GM23338 (cell line): ENCODE measurements at regions not wholly inside any gene's neighbourhood (a gene's known extent, or its start where the extent isn't known, plus 50 kb on each side); places are given as distances from the start of the nearest gene placed in this dataset.

Experiments
- ATAC-seq: fragments of 200-7000 bp; cut with Tn5 transposase; 3 replicates; pipeline ENCODE4 v1.9.1; 2020
- DNase-seq: peaks from one replicate; pipeline ENCODE4 v3.0.0-alpha.2; 2015; ENCODE audit warnings: low spot score
- H2AFZ ChIP-seq: fragments of 200-600 bp; sonication (generic); 2 replicates; pipeline ENCODE4 v1.8.0; 2016; ENCODE audit warnings: antibody characterized with exemption, mild to moderate bottlenecking, moderate library complexity
- H3F3A ChIP-seq: fragments of 200-600 bp; sonication (generic); replicated peaks from 2 replicates; pipeline ENCODE4 v1.8.0; 2017; ENCODE audit warnings: antibody characterized with exemption, mixed run types, low read depth
- H3K27ac ChIP-seq: fragments of 200-600 bp; sonication (generic); 2 replicates; pipeline ENCODE4 v1.6.1; 2016; ENCODE audit warnings: low read depth
- H3K27me3 ChIP-seq: fragments of 200-600 bp; sonication (generic); 2 replicates; pipeline ENCODE4 v1.8.0; 2016; ENCODE audit warnings: mild to moderate bottlenecking, mixed run types, moderate library complexity; ENCODE audit not compliant: insufficient read depth
- H3K36me3 ChIP-seq: fragments of 200-600 bp; sonication (generic); 2 replicates; pipeline ENCODE4 v1.8.0; 2016; ENCODE audit warnings: mild to moderate bottlenecking; ENCODE audit not compliant: insufficient read depth
- H3K4me1 ChIP-seq: fragments of 200-600 bp; sonication (generic); 2 replicates; pipeline ENCODE4 v1.8.0; 2016; ENCODE audit warnings: mild to moderate bottlenecking, moderate library complexity; ENCODE audit not compliant: insufficient read depth
- H3K4me2 ChIP-seq: fragments of 200-600 bp; sonication (generic); 2 replicates; pipeline ENCODE4 v1.7.1; 2017; ENCODE audit warnings: mixed run types
- H3K4me3 ChIP-seq: fragments of 200-600 bp; sonication (generic); 2 replicates; pipeline ENCODE4 v1.6.1; 2016; ENCODE audit warnings: mixed run types
- H3K79me2 ChIP-seq: fragments of 200-600 bp; sonication (generic); replicated peaks from 2 replicates; pipeline ENCODE4 v1.8.0; 2017; ENCODE audit warnings: mild to moderate bottlenecking; ENCODE audit not compliant: insufficient read depth
- H3K9me2 ChIP-seq: fragments of 200-600 bp; sonication (generic); 2 replicates; pipeline ENCODE4 v1.8.0; 2017; ENCODE audit not compliant: insufficient read depth
- H4K20me1 ChIP-seq: fragments of 200-600 bp; sonication (generic); replicated peaks from 2 replicates; pipeline ENCODE4 v1.8.0; 2017; ENCODE audit warnings: mild to moderate bottlenecking; ENCODE audit not compliant: insufficient read depth
- H3K27ac Mint-ChIP-seq: 2 replicates; pipeline ENCODE4 v1.8.0; 2020; ENCODE audit warnings: inconsistent platforms, mild to moderate bottlenecking, moderate library complexity, mixed read lengths
- H3K27me3 Mint-ChIP-seq: 3 replicates; pipeline ENCODE4 v1.8.0; 2022; ENCODE audit warnings: low read depth, mild to moderate bottlenecking, moderate library complexity, mixed read lengths, inconsistent platforms; ENCODE audit not compliant: insufficient read depth, poor library complexity
- H3K36me3 Mint-ChIP-seq: 3 replicates; pipeline ENCODE4 v1.8.0; 2021; ENCODE audit warnings: low read depth, mild to moderate bottlenecking, inconsistent platforms, moderate library complexity, mixed read lengths
- H3K4me1 Mint-ChIP-seq: 3 replicates; pipeline ENCODE4 v1.8.0; 2020; ENCODE audit warnings: mild to moderate bottlenecking, inconsistent platforms, mixed read lengths
- H3K4me3 Mint-ChIP-seq: 3 replicates; pipeline ENCODE4 v1.8.0; 2021; ENCODE audit warnings: moderate library complexity, mild to moderate bottlenecking, inconsistent platforms, mixed read lengths
- H3K9me3 Mint-ChIP-seq: 3 replicates; pipeline ENCODE4 v1.8.0; 2020; ENCODE audit warnings: moderate library complexity, mild to moderate bottlenecking, inconsistent platforms, mixed read lengths
- CREB1 ChIP-seq: fragments of 250-450 bp; sonication (Bioruptor Pico); IDR thresholded peaks from 2 replicates; pipeline ENCODE4 v1.5.0; 2020; ENCODE audit warnings: low read depth, mild to moderate bottlenecking, moderate library complexity
- EZH2 ChIP-seq: fragments of 200-600 bp; sonication (generic); IDR thresholded peaks from one replicate; pipeline ENCODE4 v1.8.0; 2017; ENCODE audit warnings: antibody characterized with exemption, mild to moderate bottlenecking, low read depth; ENCODE audit not compliant: unreplicated experiment
- EZH2phosphoT487 ChIP-seq: fragments of 200-600 bp; sonication (generic); IDR thresholded peaks from one replicate; pipeline ENCODE4 v1.8.1; 2018; ENCODE audit warnings: antibody characterized with exemption; ENCODE audit not compliant: unreplicated experiment
- JUNB ChIP-seq: IDR thresholded peaks from one replicate; pipeline ENCODE4 v1.6.1; 2016; ENCODE audit warnings: antibody characterized with exemption; ENCODE audit not compliant: unreplicated experiment
- NANOG ChIP-seq: IDR thresholded peaks from 2 replicates; pipeline ENCODE4 v1.6.1; 2016; ENCODE audit warnings: antibody characterized with exemption, borderline replicate concordance
- POLR2AphosphoS5 ChIP-seq: IDR thresholded peaks from 2 replicates; pipeline ENCODE4 v1.6.1; 2016; ENCODE audit warnings: antibody characterized with exemption, low read depth
- STAT1 ChIP-seq: IDR thresholded peaks from one replicate; pipeline ENCODE4 v1.6.1; 2016; ENCODE audit warnings: antibody characterized with exemption; ENCODE audit not compliant: unreplicated experiment
- ZNF114 ChIP-seq: fragments of 250-450 bp; sonication (Bioruptor Pico); IDR thresholded peaks from 2 replicates; pipeline ENCODE4 v1.5.0; 2020; ENCODE audit warnings: mild to moderate bottlenecking, moderate library complexity
- ZNF331 ChIP-seq: fragments of 250-450 bp; sonication (Bioruptor Pico); IDR thresholded peaks from 2 replicates; pipeline ENCODE4 v1.5.0; 2020; ENCODE audit warnings: low read depth, mild to moderate bottlenecking, moderate library complexity
- TF ChIP-seq, protein P1 (sequence below): fragments of 250-450 bp; sonication (Bioruptor Pico); IDR thresholded peaks from 2 replicates; pipeline ENCODE4 v1.5.0; 2020; ENCODE audit warnings: mild to moderate bottlenecking, moderate library complexity
- TF ChIP-seq, protein P2 (sequence below): IDR thresholded peaks from one replicate; pipeline ENCODE4 v1.6.1; 2018; ENCODE audit warnings: antibody characterized with exemption; ENCODE audit not compliant: unreplicated experiment
- TF ChIP-seq, protein P3 (sequence below), 2 experiments: fragments of 200-600 bp in 1 of 2; sonication (generic) in 1 of 2; conservative IDR thresholded peaks; 2 replicates each; pipeline versions ENCODE4 v1.5.1 to v1.6.1; 2016 to 2017; ENCODE audit warnings: antibody characterized with exemption in 2 of 2, low read depth in 2 of 2, mild to moderate bottlenecking in 2 of 2, moderate library complexity in 1 of 2
- TF ChIP-seq, protein P4 (sequence below): IDR thresholded peaks from 2 replicates; pipeline ENCODE4 v1.6.1; 2016; ENCODE audit warnings: antibody characterized with exemption

DNA sequence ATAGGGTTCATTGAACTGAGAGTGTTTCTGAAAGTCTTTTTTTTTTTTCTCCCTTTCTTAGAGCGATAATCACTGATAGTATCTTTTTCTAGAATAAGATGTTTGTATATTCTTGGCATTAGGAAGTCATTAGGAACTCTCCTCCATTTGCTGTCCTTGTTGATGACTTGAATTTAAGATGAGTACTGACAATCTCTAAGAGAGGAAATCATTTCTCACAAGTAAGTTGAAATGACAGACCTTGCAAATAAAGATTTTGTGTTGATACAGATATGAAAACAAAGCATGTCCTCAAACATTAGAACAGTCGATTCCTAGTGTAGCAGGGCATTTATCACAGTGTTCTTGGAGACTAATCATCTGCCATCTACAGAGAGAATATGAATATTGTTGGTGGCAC lies 458.4 kb upstream of the SYT1 start:
- no peaks in the 10 kb centered on the region for H3K79me2 ChIP-seq
- DNase-seq (no peak), ATAC-seq (no peak)
- H3K9me2 ChIP-seq = no peaks in the 10 kb centered on the region
- H3K36me3 ChIP-seq = no peaks in the 10 kb centered on the region
- no peaks in the 10 kb centered on the region for H3K27me3 ChIP-seq
- H3K4me3 Mint-ChIP-seq = no peak overlapping the region
- peak overlapping the region; percentile 56 for H3K27ac Mint-ChIP-seq
- no peaks in the 10 kb centered on the region for H3F3A ChIP-seq
- H3K4me1 ChIP-seq = peaks cover 48% of the 10 kb centered on the region
- H4K20me1 ChIP-seq = no peaks in the 10 kb centered on the region
- TF ChIP-seq, protein P1, sequence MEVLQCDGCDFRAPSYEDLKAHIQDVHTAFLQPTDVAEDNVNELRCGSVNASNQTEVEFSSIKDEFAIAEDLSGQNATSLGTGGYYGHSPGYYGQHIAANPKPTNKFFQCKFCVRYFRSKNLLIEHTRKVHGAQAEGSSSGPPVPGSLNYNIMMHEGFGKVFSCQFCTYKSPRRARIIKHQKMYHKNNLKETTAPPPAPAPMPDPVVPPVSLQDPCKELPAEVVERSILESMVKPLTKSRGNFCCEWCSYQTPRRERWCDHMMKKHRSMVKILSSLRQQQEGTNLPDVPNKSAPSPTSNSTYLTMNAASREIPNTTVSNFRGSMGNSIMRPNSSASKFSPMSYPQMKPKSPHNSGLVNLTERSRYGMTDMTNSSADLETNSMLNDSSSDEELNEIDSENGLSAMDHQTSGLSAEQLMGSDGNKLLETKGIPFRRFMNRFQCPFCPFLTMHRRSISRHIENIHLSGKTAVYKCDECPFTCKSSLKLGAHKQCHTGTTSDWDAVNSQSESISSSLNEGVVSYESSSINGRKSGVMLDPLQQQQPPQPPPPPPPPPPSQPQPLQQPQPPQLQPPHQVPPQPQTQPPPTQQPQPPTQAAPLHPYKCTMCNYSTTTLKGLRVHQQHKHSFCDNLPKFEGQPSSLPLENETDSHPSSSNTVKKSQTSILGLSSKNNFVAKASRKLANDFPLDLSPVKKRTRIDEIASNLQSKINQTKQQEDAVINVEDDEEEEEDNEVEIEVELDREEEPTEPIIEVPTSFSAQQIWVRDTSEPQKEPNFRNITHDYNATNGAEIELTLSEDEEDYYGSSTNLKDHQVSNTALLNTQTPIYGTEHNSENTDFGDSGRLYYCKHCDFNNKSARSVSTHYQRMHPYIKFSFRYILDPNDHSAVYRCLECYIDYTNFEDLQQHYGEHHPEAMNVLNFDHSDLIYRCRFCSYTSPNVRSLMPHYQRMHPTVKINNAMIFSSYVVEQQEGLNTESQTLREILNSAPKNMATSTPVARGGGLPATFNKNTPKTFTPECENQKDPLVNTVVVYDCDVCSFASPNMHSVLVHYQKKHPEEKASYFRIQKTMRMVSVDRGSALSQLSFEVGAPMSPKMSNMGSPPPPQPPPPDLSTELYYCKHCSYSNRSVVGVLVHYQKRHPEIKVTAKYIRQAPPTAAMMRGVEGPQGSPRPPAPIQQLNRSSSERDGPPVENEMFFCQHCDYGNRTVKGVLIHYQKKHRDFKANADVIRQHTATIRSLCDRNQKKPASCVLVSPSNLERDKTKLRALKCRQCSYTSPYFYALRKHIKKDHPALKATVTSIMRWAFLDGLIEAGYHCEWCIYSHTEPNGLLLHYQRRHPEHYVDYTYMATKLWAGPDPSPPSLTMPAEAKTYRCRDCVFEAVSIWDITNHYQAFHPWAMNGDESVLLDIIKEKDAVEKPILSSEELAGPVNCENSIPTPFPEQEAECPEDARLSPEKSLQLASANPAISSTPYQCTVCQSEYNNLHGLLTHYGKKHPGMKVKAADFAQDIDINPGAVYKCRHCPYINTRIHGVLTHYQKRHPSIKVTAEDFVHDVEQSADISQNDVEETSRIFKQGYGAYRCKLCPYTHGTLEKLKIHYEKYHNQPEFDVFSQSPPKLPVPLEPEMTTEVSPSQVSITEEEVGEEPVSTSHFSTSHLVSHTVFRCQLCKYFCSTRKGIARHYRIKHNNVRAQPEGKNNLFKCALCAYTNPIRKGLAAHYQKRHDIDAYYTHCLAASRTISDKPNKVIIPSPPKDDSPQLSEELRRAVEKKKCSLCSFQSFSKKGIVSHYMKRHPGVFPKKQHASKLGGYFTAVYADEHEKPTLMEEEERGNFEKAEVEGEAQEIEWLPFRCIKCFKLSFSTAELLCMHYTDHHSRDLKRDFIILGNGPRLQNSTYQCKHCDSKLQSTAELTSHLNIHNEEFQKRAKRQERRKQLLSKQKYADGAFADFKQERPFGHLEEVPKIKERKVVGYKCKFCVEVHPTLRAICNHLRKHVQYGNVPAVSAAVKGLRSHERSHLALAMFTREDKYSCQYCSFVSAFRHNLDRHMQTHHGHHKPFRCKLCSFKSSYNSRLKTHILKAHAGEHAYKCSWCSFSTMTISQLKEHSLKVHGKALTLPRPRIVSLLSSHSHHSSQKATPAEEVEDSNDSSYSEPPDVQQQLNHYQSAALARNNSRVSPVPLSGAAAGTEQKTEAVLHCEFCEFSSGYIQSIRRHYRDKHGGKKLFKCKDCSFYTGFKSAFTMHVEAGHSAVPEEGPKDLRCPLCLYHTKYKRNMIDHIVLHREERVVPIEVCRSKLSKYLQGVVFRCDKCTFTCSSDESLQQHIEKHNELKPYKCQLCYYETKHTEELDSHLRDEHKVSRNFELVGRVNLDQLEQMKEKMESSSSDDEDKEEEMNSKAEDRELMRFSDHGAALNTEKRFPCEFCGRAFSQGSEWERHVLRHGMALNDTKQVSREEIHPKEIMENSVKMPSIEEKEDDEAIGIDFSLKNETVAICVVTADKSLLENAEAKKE (CRISPR knock-in tag) = no peak
- TF ChIP-seq EZH2phosphoT487 (no peak), JUNB (no peak), NANOG (no peak), STAT1 (no peak), ZNF114 (CRISPR knock-in tag) (no peak), POLR2AphosphoS5 (no peak), EZH2 (no peak), CREB1 (CRISPR knock-in tag) (no peak), ZNF331 (no peak)
- TF ChIP-seq, protein P2, sequence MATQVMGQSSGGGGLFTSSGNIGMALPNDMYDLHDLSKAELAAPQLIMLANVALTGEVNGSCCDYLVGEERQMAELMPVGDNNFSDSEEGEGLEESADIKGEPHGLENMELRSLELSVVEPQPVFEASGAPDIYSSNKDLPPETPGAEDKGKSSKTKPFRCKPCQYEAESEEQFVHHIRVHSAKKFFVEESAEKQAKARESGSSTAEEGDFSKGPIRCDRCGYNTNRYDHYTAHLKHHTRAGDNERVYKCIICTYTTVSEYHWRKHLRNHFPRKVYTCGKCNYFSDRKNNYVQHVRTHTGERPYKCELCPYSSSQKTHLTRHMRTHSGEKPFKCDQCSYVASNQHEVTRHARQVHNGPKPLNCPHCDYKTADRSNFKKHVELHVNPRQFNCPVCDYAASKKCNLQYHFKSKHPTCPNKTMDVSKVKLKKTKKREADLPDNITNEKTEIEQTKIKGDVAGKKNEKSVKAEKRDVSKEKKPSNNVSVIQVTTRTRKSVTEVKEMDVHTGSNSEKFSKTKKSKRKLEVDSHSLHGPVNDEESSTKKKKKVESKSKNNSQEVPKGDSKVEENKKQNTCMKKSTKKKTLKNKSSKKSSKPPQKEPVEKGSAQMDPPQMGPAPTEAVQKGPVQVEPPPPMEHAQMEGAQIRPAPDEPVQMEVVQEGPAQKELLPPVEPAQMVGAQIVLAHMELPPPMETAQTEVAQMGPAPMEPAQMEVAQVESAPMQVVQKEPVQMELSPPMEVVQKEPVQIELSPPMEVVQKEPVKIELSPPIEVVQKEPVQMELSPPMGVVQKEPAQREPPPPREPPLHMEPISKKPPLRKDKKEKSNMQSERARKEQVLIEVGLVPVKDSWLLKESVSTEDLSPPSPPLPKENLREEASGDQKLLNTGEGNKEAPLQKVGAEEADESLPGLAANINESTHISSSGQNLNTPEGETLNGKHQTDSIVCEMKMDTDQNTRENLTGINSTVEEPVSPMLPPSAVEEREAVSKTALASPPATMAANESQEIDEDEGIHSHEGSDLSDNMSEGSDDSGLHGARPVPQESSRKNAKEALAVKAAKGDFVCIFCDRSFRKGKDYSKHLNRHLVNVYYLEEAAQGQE = no peak
- TF ChIP-seq, protein P3, sequence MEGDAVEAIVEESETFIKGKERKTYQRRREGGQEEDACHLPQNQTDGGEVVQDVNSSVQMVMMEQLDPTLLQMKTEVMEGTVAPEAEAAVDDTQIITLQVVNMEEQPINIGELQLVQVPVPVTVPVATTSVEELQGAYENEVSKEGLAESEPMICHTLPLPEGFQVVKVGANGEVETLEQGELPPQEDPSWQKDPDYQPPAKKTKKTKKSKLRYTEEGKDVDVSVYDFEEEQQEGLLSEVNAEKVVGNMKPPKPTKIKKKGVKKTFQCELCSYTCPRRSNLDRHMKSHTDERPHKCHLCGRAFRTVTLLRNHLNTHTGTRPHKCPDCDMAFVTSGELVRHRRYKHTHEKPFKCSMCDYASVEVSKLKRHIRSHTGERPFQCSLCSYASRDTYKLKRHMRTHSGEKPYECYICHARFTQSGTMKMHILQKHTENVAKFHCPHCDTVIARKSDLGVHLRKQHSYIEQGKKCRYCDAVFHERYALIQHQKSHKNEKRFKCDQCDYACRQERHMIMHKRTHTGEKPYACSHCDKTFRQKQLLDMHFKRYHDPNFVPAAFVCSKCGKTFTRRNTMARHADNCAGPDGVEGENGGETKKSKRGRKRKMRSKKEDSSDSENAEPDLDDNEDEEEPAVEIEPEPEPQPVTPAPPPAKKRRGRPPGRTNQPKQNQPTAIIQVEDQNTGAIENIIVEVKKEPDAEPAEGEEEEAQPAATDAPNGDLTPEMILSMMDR (conservative IDR thresholded peaks at IDR 0.05; ENCODE audit: low read depth in 2 of 2) = no peak
- TF ChIP-seq, protein P4, sequence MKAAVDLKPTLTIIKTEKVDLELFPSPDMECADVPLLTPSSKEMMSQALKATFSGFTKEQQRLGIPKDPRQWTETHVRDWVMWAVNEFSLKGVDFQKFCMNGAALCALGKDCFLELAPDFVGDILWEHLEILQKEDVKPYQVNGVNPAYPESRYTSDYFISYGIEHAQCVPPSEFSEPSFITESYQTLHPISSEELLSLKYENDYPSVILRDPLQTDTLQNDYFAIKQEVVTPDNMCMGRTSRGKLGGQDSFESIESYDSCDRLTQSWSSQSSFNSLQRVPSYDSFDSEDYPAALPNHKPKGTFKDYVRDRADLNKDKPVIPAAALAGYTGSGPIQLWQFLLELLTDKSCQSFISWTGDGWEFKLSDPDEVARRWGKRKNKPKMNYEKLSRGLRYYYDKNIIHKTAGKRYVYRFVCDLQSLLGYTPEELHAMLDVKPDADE = no peak
- H3K36me3 Mint-ChIP-seq = no peaks in the 10 kb centered on the region
- H3K27ac ChIP-seq = no peak overlapping the region
- H3K4me1 Mint-ChIP-seq = peaks cover 34% of the 10 kb centered on the region
- H3K4me3 ChIP-seq = peak overlapping the region; percentile 2; the same call in 1 of the 2 replicates
- peaks cover 2% of the 10 kb centered on the region for H3K27me3 Mint-ChIP-seq
- H2AFZ ChIP-seq = no peak overlapping the region
- H3K4me2 ChIP-seq = peak overlapping the region; percentile 28
- H3K9me3 Mint-ChIP-seq = no peaks in the 10 kb centered on the region
